ENCODE measurements at regions not wholly inside any gene's neighbourhood (a gene's known extent, or its start where the extent isn't known, plus 50 kb on each side); places are given as distances from the start of the nearest gene placed in this dataset.

DNA sequence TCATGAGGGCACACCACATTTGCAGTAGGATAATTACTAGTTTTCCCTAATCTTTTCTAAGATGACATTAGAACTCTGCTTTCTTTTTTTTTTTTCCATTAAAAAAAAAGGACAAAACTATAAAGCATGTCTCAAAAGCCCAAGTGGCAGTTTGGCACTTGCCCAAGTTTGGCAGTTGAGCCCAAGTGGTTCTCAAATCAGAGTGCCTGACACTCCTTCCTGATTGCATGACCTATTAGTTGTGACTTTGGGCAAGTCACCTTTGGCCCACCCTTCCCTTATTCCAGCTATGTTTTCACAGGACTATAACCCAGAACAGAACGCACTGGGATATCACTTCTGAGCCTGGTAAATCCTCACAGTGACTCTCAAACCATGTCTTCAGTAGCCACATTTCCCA, 273.0 kb downstream of the CCDC85A start:
- no peak for TF ChIP-seq CTCF (IDR thresholded peaks at IDR 0.05)
- TF ChIP-seq POLR2AphosphoS5 (IDR thresholded peaks at IDR 0.05), result no peak
